ENCODE measurements at regions not wholly inside any gene's neighbourhood (a gene's known extent, or its start where the extent isn't known, plus 50 kb on each side); places are given as distances from the start of the nearest gene placed in this dataset.

DNA sequence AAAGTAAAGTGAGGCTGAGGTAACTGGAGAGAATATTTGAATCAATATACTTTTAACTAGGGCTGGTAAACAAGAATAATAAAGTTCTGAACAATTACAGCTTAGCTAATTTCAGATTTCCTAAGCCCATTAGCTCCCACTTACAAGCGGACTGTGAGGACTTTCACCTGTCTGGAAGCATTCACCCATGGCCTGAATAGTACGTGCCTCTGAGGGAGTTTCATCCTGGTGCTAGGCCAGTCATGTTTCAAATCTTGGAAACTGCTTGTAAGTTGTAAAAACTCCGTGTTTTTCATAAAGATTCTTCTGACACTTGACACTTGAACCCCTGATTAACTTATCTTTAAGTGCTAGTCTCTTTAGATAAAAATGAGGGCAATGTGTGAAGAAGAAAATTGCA lies 975.2 kb upstream of the GHITM start:
- TF ChIP-seq, protein P1, sequence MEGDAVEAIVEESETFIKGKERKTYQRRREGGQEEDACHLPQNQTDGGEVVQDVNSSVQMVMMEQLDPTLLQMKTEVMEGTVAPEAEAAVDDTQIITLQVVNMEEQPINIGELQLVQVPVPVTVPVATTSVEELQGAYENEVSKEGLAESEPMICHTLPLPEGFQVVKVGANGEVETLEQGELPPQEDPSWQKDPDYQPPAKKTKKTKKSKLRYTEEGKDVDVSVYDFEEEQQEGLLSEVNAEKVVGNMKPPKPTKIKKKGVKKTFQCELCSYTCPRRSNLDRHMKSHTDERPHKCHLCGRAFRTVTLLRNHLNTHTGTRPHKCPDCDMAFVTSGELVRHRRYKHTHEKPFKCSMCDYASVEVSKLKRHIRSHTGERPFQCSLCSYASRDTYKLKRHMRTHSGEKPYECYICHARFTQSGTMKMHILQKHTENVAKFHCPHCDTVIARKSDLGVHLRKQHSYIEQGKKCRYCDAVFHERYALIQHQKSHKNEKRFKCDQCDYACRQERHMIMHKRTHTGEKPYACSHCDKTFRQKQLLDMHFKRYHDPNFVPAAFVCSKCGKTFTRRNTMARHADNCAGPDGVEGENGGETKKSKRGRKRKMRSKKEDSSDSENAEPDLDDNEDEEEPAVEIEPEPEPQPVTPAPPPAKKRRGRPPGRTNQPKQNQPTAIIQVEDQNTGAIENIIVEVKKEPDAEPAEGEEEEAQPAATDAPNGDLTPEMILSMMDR (IDR thresholded peaks at IDR 0.05 in 2 of 3, conservative IDR thresholded peaks at IDR 0.05 in 1 of 3; ENCODE audit: borderline replicate concordance in 1 of 3, insufficient read depth in 1 of 3, low read depth in 2 of 3, low read length in 2 of 3): no peak
- TF ChIP-seq, protein P2, sequence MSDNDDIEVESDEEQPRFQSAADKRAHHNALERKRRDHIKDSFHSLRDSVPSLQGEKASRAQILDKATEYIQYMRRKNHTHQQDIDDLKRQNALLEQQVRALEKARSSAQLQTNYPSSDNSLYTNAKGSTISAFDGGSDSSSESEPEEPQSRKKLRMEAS (IDR thresholded peaks at IDR 0.05): no peak
- no peak for TF ChIP-seq EZH2phosphoT487 (IDR thresholded peaks at IDR 0.05; ENCODE audit: borderline replicate concordance)
- TF ChIP-seq, protein P3, sequence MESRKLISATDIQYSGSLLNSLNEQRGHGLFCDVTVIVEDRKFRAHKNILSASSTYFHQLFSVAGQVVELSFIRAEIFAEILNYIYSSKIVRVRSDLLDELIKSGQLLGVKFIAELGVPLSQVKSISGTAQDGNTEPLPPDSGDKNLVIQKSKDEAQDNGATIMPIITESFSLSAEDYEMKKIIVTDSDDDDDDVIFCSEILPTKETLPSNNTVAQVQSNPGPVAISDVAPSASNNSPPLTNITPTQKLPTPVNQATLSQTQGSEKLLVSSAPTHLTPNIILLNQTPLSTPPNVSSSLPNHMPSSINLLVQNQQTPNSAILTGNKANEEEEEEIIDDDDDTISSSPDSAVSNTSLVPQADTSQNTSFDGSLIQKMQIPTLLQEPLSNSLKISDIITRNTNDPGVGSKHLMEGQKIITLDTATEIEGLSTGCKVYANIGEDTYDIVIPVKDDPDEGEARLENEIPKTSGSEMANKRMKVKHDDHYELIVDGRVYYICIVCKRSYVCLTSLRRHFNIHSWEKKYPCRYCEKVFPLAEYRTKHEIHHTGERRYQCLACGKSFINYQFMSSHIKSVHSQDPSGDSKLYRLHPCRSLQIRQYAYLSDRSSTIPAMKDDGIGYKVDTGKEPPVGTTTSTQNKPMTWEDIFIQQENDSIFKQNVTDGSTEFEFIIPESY (IDR thresholded peaks at IDR 0.05; ENCODE audit: extremely low read depth, insufficient replicate concordance, low read length): no peak
- no peak for TF ChIP-seq POLR2A (IDR thresholded peaks at IDR 0.05; ENCODE audit: borderline replicate concordance, extremely low read depth, insufficient read depth, insufficient read length)
- TF ChIP-seq TCF7L2 (IDR thresholded peaks at IDR 0.05; ENCODE audit: borderline replicate concordance, extremely low read depth, insufficient read depth, insufficient read length): no peak
- no peak for TF ChIP-seq JUND (IDR thresholded peaks at IDR 0.05)

Measured in HCT116 (cell line).